GM12864 (cell line): ENCODE measurements at regions not wholly inside any gene's neighbourhood (a gene's known extent, or its start where the extent isn't known, plus 50 kb on each side); places are given as distances from the start of the nearest gene placed in this dataset.

Experiments
- DNase-seq: peaks from one replicate; pipeline ENCODE4 v3.0.0-alpha.2; 2011; ENCODE audit warnings: low read depth
- H3K4me3 ChIP-seq: 2 replicates; pipeline ENCODE4 v1.5.1; 2011; ENCODE audit warnings: mild to moderate bottlenecking, low read depth, low read length, control low read depth
- TF ChIP-seq, protein P1 (sequence below): IDR thresholded peaks from 2 replicates; pipeline ENCODE4 v1.5.1; 2011; ENCODE audit warnings: low read depth, mild to moderate bottlenecking, moderate library complexity, low read length, control low read depth, inconsistent platforms; ENCODE audit errors: missing control alignments

DNA sequence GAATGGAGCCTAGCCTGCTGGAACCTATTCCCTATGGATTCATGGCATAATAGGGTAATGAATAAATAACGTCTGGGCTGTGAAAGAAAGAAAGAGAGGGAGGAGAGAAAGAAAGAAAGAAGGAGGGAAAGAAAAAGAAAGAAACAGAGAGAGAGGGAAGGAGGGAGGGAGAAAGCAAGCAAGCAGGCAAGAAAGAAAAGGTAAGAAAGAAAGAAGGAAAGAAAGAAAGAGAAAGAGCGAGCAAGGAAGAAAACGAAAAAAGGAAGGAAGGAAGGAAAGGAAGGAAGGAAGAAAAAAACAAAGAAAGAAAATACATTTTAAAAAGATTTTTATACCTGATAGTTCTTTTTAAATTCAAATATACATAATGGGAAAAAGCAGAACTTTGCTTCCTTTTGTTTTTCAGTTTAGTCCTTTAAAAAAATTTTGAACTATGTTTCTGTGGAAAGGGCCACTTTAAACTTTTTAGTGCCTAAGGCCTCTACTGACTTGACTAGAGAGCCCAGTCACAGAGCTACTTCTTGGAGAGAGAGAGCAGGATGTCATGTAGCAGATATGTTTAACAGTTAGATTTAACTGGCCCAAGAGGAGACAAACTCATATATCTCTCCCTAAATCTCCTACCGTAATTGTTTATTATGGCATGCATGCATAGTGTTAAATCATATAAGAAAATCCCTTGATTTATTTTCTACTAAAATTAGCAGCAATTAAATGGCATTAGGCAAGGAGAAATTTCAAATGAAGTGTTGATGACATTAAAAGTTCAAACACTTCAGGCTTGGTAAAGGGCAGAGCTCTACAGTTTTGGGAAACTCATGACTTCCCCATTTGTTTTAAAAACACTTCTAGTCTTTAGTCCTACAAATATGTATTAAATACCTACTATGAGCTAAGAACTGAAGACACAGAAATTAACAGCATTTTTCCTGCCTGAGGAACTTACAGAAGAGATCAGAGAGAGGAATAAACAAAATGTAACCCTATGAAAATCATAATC lies 305.5 kb downstream of the BCAT1 start:
- DNase-seq, result no peak
- TF ChIP-seq, protein P1, sequence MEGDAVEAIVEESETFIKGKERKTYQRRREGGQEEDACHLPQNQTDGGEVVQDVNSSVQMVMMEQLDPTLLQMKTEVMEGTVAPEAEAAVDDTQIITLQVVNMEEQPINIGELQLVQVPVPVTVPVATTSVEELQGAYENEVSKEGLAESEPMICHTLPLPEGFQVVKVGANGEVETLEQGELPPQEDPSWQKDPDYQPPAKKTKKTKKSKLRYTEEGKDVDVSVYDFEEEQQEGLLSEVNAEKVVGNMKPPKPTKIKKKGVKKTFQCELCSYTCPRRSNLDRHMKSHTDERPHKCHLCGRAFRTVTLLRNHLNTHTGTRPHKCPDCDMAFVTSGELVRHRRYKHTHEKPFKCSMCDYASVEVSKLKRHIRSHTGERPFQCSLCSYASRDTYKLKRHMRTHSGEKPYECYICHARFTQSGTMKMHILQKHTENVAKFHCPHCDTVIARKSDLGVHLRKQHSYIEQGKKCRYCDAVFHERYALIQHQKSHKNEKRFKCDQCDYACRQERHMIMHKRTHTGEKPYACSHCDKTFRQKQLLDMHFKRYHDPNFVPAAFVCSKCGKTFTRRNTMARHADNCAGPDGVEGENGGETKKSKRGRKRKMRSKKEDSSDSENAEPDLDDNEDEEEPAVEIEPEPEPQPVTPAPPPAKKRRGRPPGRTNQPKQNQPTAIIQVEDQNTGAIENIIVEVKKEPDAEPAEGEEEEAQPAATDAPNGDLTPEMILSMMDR, result no peak
- no peak overlapping the region for H3K4me3 ChIP-seq

DNA sequence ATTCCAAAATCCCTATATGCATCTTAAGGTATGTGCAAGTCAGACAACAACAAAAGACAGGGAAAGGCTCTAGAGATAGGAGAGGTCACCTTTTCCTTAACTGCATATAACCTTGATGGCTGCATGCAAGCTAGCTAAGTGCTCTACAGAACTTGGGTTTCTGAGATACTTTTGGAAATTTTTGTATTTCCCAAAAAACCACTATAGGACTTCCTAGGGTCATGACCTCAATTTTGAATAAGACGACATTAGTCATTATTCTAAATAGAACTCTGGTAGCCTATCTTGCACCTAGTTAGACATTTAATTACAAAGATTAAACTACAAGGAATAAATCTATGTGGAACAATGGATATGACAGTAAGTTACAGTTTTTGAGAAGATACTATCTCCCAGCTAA lies 309.3 kb downstream of the BCAT1 start:
- TF ChIP-seq, protein P1, result no peak
- no peak for DNase-seq

DNA sequence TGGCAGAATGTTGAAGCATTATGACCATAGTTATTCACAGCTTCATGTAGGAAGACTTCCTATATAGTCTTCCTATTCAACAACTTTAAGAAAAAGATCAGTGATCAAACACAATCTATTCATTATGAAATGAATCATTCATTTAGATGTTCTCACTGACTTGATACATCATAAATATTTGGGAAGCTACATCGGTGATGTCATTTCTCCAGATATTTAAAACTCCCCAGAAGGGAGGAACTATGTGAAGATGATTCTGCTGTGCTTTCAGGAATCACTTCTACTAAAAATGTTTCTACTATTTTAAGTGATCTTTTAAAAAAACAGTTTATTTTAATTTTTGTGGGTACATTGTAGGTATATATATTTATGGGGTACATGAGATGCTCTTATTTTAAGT lies 316.4 kb downstream of the BCAT1 start:
- DNase-seq, result no peak

More for the DNA sequence above, 309.3 kb downstream of the BCAT1 start:
- H3K4me3 ChIP-seq, result no peak overlapping the region

DNA sequence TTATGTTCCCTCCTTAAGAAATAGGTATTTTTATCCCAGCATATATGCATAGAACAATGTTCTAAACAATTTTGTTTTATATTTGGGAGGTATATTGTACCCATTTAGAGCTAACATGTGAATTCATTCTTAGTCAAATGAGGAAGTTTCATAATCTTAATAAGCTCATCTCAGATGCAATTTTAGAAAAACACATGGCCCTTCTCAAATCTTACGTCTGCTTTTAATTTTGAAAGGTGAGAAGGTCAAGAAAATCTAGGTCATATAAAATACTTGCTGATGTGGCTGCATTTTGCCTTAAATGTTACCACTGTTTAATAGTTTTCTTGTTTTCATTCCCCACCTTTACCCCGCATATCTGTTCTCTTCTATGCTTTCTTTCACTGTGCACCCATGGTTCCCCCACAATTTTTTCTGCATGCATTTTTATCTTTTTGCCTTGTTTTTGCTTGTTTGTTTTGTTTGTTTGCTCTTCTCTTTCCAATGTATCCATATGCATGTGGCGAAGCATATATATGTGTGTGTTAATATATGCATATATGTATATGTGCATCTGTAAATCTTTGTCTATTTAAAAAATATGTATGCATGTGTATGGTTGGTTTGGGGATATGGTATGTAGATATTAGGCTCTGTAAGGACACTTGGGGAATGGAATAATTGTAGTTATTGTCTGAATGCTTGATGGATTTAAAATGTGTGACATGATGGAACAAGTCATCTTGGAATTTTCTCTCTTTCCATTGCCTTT lies 317.1 kb downstream of the BCAT1 start:
- H3K4me3 ChIP-seq, result no peak overlapping the region
- TF ChIP-seq, protein P1, result no peak
- DNase-seq, result no peak

More for the DNA sequence above, 316.4 kb downstream of the BCAT1 start:
- TF ChIP-seq, protein P1, result no peak
- no peak overlapping the region for H3K4me3 ChIP-seq

DNA sequence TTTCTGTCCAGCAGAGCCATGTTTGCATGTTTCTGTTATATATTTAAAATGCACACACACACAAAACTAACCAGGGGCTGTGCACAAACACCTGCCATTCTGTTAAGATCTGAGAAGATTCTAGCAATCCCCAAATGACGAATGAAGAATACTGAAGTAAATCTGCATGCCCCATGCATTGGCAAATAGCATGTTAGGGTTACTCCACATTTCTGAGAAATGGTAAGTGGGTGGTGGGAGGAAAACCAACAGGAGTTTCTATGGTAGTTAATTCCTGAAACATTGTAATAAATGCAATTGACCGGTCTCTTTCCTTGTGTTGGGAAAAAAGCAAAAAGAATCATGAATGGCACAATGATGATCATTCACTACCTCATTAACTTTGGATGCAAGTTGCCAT lies 318.0 kb downstream of the BCAT1 start:
- no peak overlapping the region for H3K4me3 ChIP-seq
- no peak for DNase-seq
- TF ChIP-seq, protein P1, result no peak

DNA sequence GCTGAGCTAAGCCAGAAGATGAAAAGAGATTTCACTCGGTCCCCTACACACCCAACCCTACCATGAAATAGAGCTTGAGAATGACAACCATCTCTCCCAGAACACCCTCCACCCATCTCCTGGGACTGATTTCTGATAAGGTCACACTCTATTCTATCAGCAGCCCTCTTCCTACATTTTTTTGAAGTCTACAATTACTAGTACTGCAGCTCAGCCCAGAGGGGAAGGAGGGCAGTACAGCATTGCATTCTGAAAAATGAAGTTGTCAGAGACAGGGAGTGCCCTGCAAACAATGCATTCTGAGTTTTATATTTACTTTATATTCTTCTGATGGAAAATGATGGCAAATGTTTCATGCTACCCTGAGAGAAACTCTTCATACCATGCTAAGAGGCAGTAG lies 318.5 kb downstream of the BCAT1 start:
- TF ChIP-seq, protein P1, result no peak
- no peak overlapping the region for H3K4me3 ChIP-seq
- no peak for DNase-seq
